Activated CD8-positive, alpha-beta T cell treated with anti-CD3 and anti-CD28 coated beads for 36 hours (primary cell): ENCODE measurements at regions not wholly inside any gene's neighbourhood (a gene's known extent, or its start where the extent isn't known, plus 50 kb on each side); places are given as distances from the start of the nearest gene placed in this dataset.
"Not testable (repeated sequence)": the region's sequence is repeated elsewhere in the genome, so short reads cannot be mapped to it uniquely, and the experiment has no call there.

Experiments used
- ATAC-seq: fragments of 200-7000 bp; cut with Tn5 transposase; one replicate; pipeline ENCODE4 v1.10.0; 2021; ENCODE audit warnings: mild to moderate bottlenecking, moderate library complexity
- CTCF ChIA-PET: fragments of 350-600 bp; sonication (Branson Sonifier 250); formaldehyde crosslinking; loops from one replicate; lab custom pipeline; 2021; ENCODE audit warnings: antibody characterized with exemption; lab: Charles Lee
- POLR2A ChIA-PET: fragments of 350-600 bp; sonication (Branson Sonifier 250); formaldehyde crosslinking; loops from one replicate; lab custom pipeline; 2021; ENCODE audit warnings: antibody characterized with exemption; lab: Charles Lee
- DNase-seq: peaks from one replicate; pipeline ENCODE4 v3.0.0-alpha.2; 2020
- H3K27ac Mint-ChIP-seq: one replicate; pipeline ENCODE4 v1.8.0; 2021; ENCODE audit warnings: mild to moderate bottlenecking, mixed read lengths
- H3K27me3 Mint-ChIP-seq: one replicate; pipeline ENCODE4 v1.8.0; 2021; ENCODE audit warnings: mixed read lengths
- H3K36me3 Mint-ChIP-seq: one replicate; pipeline ENCODE4 v1.8.0; 2021; ENCODE audit warnings: low read depth, mixed read lengths
- H3K4me1 Mint-ChIP-seq: one replicate; pipeline ENCODE4 v1.8.0; 2021; ENCODE audit warnings: low read depth, mixed read lengths
- H3K4me3 Mint-ChIP-seq: one replicate; pipeline ENCODE4 v1.8.0; 2021; ENCODE audit warnings: mild to moderate bottlenecking, moderate library complexity, mixed read lengths
- H3K9me3 Mint-ChIP-seq: one replicate; pipeline ENCODE4 v1.8.0; 2021; ENCODE audit warnings: mixed read lengths
- intact Hi-C: fragments of 100-400 bp; cut with micrococcal nuclease; formaldehyde crosslinking; loops from one replicate; pipeline ENCODE4 v1.10.0; 2022
- TF ChIP-seq, protein P1 (sequence below): fragments of 200-600 bp; IDR thresholded peaks from one replicate; pipeline ENCODE4 v1.8.0; 2022; ENCODE audit warnings: antibody characterized with exemption, mild to moderate bottlenecking

DNA sequence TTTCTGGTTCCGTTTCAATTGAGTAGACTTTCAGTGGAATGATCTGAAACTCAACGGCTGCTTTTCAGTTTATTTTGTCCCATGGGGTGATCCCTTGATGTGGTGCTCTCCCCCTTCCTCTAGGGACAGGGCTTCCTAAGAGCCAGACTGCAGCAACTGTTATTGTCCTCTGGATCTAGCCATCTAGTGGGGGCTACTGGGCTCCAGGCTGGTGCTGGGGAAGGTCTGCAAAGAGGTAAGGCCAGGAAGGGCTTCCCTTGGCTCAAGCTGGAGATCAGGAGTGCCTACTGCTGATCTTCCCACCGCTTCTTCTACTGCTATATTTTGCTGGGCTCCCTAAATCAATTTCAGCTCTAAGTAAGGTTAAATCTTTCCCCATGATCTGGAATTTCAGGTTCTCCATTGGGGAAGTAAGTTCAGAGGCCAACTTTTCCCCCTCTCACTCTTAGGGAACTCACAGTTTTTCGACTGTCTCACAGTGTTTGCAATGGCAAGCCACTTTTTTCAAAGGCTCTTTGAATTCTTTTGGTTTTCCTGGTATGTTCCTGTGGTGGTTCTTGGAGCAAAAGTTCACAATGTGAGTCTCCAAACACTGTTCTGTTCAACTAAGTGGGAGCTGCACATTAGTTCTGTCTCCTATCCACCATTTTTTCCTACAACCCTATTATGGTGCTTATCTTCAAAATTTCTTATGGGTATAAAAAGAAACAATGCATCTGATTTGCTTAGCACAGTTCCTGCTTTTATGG, 286.2 kb upstream of the EXOC2 start:
- POLR2A ChIA-PET, result no interaction called here
- CTCF ChIA-PET, result no interaction called here
- Mint-ChIP-seq H3K27ac (no peak overlapping the region), H3K4me3 (no peak overlapping the region), H3K4me1 (no peaks in the 10 kb centered on the region), H3K36me3 (no peaks in the 10 kb centered on the region), H3K27me3 (peaks cover 11% of the 10 kb centered on the region), H3K9me3 (peaks cover 15% of the 10 kb centered on the region)
- TF ChIP-seq, protein P1, sequence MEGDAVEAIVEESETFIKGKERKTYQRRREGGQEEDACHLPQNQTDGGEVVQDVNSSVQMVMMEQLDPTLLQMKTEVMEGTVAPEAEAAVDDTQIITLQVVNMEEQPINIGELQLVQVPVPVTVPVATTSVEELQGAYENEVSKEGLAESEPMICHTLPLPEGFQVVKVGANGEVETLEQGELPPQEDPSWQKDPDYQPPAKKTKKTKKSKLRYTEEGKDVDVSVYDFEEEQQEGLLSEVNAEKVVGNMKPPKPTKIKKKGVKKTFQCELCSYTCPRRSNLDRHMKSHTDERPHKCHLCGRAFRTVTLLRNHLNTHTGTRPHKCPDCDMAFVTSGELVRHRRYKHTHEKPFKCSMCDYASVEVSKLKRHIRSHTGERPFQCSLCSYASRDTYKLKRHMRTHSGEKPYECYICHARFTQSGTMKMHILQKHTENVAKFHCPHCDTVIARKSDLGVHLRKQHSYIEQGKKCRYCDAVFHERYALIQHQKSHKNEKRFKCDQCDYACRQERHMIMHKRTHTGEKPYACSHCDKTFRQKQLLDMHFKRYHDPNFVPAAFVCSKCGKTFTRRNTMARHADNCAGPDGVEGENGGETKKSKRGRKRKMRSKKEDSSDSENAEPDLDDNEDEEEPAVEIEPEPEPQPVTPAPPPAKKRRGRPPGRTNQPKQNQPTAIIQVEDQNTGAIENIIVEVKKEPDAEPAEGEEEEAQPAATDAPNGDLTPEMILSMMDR, result no peak
- ATAC-seq, result no peak
- intact Hi-C loops, result loop anchor here (5.0 kb wide), 1 partner anchor 448 kb away; no protein-coding TSS in a partner anchor
- DNase-seq, result no peak

DNA sequence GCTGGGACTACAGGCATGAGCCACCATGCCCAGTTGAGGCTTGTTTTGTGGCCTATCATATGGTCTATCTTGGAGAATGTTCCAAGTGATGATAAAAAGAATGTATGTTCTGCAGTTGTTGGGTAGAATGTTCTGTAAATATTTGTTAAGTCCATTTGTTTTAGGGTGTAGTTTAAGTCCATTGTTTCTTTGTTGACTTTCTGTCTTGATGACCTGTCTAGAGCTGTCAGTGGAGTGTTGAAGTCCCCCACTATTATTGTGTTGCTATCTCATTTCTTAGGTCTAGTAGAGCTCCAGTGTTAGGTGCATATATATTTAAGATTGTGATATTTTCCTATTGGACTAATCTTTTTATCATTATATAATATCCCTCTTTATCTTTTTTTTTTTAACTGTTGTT, 284.3 kb upstream of the EXOC2 start:
- H3K4me1 Mint-ChIP-seq, H3K27me3 Mint-ChIP-seq, ATAC-seq, H3K27ac Mint-ChIP-seq, H3K36me3 Mint-ChIP-seq, CTCF ChIA-PET, H3K4me3 Mint-ChIP-seq, POLR2A ChIA-PET, DNase-seq: not testable (repeated sequence)
- intact Hi-C loops, result loop anchor here (5.0 kb wide), 1 partner anchor 450 kb away; no protein-coding TSS in a partner anchor
- H3K9me3 Mint-ChIP-seq, result peaks cover 15% of the 10 kb centered on the region

DNA sequence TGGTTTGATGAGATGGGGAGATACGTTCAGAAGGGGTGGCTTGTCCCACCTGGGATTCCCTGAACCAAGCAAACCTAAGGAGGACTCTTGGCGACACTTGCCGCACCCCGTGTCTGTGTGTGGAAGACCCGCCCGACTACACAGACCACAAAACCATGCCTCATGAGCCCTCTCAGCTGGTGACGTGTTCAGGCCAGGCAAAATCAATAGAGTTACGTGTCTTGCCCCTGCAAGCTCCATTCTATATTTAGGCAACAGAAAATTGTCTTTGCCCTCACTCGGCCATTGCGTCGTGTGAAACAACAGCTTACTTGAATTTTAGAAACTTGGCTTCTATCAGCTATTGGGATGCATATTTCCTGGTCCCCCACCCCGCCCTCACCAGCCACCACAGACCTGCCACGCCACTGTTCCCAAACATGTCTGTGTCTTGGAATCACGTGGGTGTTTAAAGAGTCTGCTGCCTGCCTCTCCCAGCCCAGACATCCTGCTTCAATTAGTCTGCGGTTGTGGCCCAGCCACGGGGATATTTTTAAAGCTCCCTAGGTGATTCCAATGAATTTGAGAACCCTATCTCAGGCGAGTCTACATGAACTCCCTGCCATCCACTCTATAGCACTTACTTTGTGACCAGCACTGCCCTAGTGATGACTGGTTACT, 279.2 kb upstream of the EXOC2 start:
- H3K4me1 Mint-ChIP-seq, result no peaks in the 10 kb centered on the region
- POLR2A ChIA-PET, result no interaction called here
- H3K4me3 Mint-ChIP-seq, result no peak overlapping the region
- peaks cover 10% of the 10 kb centered on the region for H3K9me3 Mint-ChIP-seq
- TF ChIP-seq, protein P1, result no peak
- H3K27ac Mint-ChIP-seq, result no peak overlapping the region
- H3K36me3 Mint-ChIP-seq, result no peaks in the 10 kb centered on the region
- CTCF ChIA-PET, result no interaction called here
- no peak for ATAC-seq
- DNase-seq, result no peak
- H3K27me3 Mint-ChIP-seq, result peaks cover 1% of the 10 kb centered on the region
- intact Hi-C loops, result no loop called here

DNA sequence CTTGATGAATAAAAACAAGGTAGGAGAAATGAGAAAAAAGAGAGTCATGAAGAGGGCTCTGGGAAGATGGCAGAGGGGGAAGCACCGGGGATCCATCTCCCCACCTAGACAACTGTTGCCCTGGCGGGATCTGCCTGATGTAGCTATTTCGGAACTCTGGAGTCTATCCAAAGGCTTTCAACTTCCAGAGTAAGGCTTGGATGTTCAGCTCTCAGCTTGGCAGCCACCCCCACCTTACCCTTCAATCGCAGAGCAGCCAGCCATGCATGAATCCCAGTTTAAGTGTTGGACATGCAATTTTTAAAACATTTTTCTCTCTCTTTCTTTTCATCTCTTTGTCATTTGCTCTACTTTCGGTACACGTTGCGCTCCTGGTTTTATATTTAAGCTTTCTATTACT, 275.9 kb upstream of the EXOC2 start:
- CTCF ChIA-PET, result interaction anchor here (0.6 to 1.6 kb wide), 2 partner anchors 15 to 372 kb away, joined by 3 to 4 read pairs; no protein-coding TSS in a partner anchor
- no peak overlapping the region for H3K27ac Mint-ChIP-seq

DNA sequence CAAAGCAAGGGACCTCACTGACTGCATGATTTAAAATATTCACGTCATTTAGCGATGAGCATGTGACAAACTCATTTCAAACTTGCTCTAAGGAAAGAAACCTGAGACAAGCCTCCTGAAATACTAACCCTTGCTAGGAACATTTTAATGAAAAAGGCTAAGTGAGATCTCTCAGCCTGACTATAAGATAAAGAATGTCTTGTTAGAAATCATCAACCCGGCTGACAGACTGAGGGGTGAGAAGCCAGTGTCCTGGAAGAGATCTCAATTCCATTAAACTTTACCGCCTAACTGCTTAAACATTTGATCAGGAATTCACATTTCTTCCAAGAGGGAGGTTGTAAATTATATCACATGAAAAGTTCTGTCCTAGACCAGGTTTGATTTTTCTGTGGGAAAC, 274.8 kb upstream of the EXOC2 start:
- intact Hi-C loops, result no loop called here
- H3K4me3 Mint-ChIP-seq, result no peak overlapping the region
- peaks cover 12% of the 10 kb centered on the region for H3K27me3 Mint-ChIP-seq

More for the DNA sequence above, 275.9 kb upstream of the EXOC2 start:
- Mint-ChIP-seq H3K4me1 (no peaks in the 10 kb centered on the region), H3K9me3 (no peaks in the 10 kb centered on the region), H3K36me3 (no peaks in the 10 kb centered on the region), H3K4me3 (no peak overlapping the region), H3K27me3 (peaks cover 10% of the 10 kb centered on the region)
- ATAC-seq, result no peak
- POLR2A ChIA-PET, result interaction anchor here (0.7 kb wide), 1 partner anchor 374 kb away, joined by 3 read pairs; no protein-coding TSS in a partner anchor
- no peak for DNase-seq
- intact Hi-C loops, result no loop called here
- TF ChIP-seq, protein P1, result no peak

More for the DNA sequence above, 274.8 kb upstream of the EXOC2 start:
- no peak overlapping the region for H3K27ac Mint-ChIP-seq
- no peak for ATAC-seq
- no peaks in the 10 kb centered on the region for H3K9me3 Mint-ChIP-seq
- ChIA-PET CTCF (no interaction called here), POLR2A (interaction anchor here (1.1 kb wide), 1 partner anchor 13 kb away, joined by 3 read pairs; no protein-coding TSS in a partner anchor)
- H3K4me1 Mint-ChIP-seq, result no peaks in the 10 kb centered on the region
- TF ChIP-seq, protein P1, result no peak
- no peaks in the 10 kb centered on the region for H3K36me3 Mint-ChIP-seq
- DNase-seq, result no peak
